ENCODE measurements at regions not wholly inside any gene's neighbourhood (a gene's known extent, or its start where the extent isn't known, plus 50 kb on each side); places are given as distances from the start of the nearest gene placed in this dataset.

GRCh38 chr11:70719516-70719915, 321.2 kb downstream of the CTTN start:
- no peak for DNase-seq (ENCODE audit: low spot score)

- DNase-seq (ENCODE audit: low spot score) = no peak
These were observed 322.0 kb downstream of the CTTN start for GRCh38 chr11:70720281-70720680.

DNA sequence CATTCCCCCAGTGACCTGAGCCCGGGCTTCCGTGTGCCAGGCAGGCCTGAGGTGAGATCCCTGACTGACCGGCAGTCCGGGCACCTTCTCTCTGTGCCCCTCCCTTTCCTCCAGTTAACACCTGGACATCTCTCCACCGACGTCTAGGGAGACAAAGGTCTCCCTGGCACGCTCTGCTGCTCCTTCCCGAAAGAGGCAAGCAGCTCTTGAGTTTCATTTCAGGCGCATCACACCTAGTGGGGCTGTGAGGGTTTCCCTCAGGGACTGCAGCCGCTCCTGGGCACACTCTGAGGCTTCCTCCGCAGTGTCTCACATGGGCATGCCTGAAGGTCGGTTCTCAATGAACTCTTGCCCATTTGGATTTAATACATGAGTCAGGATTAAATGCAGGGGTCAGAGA, 322.7 kb downstream of the CTTN start:
- DNase-seq (ENCODE audit: low spot score) = no peak

DNA sequence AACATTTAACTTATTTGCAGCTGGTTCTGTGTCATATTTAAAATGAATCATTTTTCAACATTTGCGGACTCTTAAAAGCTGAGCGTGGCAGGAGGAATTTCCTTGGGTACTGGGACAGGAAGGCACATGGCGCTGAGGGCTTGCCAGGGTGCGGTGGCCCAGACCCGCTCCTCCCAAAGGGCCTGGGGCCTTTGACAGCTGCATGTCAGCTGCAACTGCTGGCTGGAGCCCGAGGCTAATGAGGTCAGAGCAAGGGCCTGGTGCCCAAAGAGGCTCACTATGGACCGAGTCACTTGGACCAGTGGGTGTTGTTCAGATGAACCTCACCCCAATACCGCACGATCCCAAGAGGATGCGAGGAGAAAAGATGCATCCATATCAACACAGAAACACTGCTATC, 326.9 kb downstream of the CTTN start:
- DNase-seq (ENCODE audit: low spot score) = no peak

DNA sequence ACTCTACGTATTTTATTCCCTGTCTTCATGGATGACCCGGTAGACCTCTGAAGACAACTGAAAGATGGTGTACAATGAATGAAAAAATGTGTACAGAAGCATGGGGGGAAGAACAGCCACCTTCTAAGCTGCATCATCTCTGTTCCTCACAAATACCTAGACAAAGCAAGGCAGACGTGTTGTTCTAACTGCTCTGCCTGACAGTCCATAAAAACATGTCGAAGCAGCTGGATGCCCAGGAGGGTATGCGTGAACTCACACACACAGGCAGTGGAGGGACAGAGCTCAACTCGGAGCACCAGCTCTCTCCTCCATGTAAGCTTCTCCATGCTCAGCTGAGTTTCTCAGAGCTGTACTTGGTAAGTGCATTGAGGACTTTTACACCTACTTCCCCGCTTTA, 327.4 kb downstream of the CTTN start:
- DNase-seq (ENCODE audit: low spot score) = no peak

DNA sequence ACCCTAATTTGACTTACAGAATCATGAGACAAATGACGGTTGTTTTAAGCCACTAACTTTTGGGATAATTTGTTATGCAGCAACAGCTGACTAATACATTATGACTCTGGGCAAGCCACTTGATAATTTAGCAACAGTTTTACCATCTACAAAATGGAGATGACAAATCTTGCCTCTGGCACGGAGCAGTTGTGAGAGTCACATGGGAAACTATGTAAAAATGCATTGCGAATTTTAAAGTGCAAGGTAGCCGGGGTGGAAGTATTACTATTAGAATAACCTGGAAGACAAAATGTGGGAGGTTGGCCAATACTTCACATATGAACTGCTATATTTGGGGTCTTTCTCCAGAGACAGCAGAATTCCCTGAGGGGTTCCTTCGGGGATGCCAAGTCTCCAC, 328.7 kb downstream of the CTTN start:
- DNase-seq (ENCODE audit: low spot score) = no peak

DNA sequence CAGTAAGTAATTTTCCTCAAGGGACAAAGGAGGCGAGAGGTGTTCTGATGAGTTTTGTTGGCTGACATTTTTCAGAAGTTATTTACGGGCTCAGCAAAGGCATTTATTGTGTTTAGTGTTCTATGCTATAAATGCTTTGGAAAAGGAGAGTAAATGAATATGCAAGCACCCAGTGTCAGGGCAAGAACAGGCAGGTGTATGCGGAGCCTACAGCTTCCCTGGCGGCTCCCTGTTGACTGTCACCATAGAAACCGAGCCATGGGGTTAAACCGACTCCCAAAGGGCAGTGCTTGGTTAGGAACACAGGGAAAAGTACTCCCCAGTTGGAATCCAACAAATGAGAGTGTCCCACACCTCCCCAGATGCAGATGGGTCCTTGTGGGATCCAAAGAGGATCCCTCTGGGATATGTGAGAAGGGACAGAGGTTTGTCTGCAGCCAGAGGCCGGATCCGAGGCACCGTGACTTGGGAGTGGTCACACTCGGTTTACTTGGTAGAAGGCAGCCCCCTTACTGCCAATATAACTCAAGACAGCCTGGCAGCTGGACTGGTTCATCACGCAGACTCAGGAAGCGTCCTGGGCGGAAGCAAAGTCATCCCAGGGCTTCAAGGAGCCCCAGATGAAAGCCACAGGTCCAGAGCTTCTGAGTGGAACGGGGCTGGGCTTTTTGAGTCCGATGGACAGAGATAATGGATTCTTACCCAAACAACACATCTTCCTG, 329.7 kb downstream of the CTTN start:
- DNase-seq (ENCODE audit: low spot score) = no peak

DNA sequence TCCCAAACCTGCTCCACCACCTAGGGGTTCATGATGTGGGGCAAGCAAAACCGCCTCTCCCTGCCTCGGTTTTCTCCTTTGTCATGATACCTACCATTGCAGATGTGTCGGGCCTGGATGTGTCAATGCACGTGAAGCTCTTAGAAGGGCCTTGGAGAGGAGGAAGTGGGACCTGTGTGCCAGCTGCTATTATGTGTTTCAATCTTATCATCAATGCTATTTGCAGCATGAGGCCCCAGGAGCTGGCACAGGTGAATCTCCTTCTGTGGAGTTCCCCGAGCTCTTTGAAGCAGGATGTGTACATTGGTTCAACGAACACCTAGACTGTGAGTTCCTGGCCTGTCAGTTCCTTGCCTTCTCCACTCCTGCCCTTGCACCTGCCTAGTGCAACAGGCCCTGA, 331.6 kb downstream of the CTTN start:
- no peak for DNase-seq (ENCODE audit: low spot score)

- no peak for DNase-seq (ENCODE audit: low spot score)
These were observed 332.1 kb downstream of the CTTN start for GRCh38 chr11:70730411-70730810.

GRCh38 chr11:70731271-70732022, 333.1 kb downstream of the CTTN start:
- no peak for DNase-seq (ENCODE audit: low spot score)

- DNase-seq (ENCODE audit: low spot score) = no peak
These were observed 333.9 kb downstream of the CTTN start for GRCh38 chr11:70732023-70732880.

DNA sequence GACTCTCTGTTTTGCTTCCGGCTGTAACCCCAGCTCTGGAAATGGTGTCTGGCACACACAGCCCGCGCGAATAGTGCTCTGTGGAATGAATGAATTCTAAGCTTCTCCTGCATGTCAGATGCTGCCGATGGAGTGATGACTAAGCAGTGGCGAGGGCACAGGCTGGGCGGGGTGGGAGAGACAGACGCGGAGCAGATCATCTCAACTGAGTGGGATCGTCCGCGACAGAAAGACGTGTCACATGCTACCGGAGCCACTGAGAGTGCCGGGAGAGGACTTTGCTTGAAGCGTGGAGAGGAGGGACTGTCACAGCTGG, 334.5 kb downstream of the CTTN start:
- DNase-seq (ENCODE audit: low spot score) = no peak

DNA sequence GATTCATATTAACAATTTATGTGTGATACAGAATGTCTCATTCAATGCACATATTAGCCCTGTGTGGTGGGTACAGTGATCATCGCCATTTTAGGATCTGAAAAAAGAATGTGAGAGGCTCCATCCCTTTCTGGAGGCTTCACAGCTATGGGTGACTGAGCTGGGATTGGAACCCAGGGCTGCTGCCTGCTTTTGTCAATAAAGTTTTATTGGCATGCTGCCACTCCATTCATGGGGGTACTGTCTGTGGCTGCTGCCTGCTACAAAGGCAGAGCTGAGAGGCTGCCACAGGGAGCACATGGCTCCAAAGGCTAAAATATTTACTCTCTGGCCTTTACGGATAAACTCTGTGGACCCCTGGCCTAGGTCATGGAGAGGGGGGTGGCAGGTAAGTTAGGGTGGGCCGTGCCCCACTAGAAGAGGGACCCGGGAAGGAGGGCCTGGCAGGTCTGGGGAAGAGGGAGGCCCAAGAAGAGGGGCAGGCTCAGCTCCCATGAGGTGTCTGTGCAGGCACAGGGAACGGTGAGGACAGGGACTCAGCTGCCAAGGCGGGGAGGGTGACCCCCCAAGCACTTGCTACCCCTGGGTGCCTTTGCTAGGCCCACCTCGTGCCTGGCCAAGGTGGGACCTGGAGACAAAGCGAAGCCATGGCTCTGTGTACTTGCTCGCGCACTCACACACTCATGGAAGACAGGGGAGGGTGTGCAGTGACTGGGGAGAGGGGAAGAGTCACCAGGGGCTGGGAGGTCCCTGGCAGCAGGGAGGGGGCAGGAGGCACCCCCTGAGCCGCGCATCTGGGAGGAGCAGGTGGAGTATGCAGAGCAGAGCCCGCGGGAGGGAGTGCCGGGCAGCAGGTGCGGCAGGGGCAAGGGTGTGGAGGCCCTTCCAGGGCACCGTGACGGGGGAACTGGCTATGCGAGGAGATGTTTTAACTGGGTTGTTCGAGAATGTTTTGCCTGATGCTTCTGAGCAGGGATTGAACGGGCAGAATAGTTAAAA, 335.3 kb downstream of the CTTN start:
- no peak for DNase-seq (ENCODE audit: low spot score)

- no peak for DNase-seq (ENCODE audit: low spot score)
These were observed 336.1 kb downstream of the CTTN start for GRCh38 chr11:70734379-70734778.

- no peak for DNase-seq (ENCODE audit: low spot score)
These were observed 336.6 kb downstream of the CTTN start for GRCh38 chr11:70734911-70735310.

DNA sequence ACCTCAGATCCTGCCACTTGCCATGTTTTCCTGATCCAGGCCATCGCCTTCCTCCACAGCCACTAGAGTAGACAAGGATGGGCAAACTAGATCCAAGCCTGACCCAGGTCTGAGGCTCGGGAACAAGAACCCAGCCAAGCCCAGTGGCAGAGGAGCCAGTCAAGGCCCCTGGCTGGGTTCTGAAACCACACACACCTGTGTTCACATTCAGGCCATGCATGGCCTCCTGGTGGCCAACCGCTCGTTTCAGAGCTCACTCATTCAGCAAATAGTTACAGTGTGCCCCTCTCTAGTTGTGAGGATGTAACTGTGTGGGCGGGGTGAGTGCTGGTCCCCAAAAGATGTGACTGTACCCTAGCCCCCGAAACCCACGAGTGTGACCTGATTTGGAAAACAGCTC, 337.6 kb downstream of the CTTN start:
- no peak for DNase-seq (ENCODE audit: low spot score)

DNA sequence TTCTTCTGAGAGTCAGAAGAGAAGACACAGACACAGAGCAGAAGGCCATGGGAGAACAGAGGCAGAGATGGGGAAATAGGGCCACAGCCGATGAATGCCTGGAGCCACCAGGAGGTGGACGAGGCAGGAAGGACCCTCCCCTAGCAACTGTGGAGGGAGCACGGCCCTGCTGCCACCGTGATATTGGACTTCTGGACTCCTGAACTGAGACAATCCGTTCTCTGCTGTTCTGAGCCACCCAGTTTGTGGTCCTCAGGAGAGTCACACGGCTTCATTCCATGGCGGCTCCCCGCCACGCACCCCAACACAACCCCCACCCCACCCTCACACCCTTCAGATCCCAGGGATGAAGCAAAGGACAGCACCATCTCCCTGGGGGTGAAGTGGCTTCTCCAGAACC, 338.1 kb downstream of the CTTN start:
- no peak for DNase-seq (ENCODE audit: low spot score)

- no peak for DNase-seq (ENCODE audit: low spot score)
These were observed 338.8 kb downstream of the CTTN start for GRCh38 chr11:70736937-70737640.

GRCh38 chr11:70737816-70738630, 339.7 kb downstream of the CTTN start:
- no peak for DNase-seq (ENCODE audit: low spot score)

DNA sequence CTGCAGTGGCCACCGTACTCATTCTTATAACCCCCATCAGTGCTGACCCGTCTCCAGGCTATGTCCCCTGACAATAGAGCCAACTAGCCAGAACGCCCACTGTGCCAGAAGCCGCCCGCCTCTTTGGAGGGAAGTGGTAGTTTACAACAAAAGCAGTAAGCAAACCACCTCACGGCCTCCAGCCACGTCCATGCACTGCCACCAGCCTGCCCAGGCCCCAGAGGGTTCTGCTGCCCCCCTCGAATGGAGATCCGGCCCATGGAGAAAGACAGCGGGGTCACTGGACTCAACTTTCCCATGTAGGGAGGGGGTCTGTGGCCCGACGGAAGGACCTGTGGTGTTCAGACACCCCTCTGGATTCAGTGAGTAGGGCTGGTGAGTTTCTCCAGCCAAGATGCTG, 340.3 kb downstream of the CTTN start:
- DNase-seq (ENCODE audit: low spot score) = no peak

Data from umbilical cord (tissue), 1 donor.